Neuronal stem cell (in vitro differentiated cells): ENCODE measurements at regions not wholly inside any gene's neighbourhood (a gene's known extent, or its start where the extent isn't known, plus 50 kb on each side); places are given as distances from the start of the nearest gene placed in this dataset.

Experiments
- DNase-seq: peaks from one replicate; pipeline ENCODE4 v3.0.0-alpha.2; 2013; ENCODE audit warnings: low spot score
- H2AFZ ChIP-seq: one replicate; pipeline ENCODE4 v1.6.1; 2013; ENCODE audit warnings: mild to moderate bottlenecking, low read length, inconsistent platforms
- H2AK5ac ChIP-seq: 2 replicates; pipeline ENCODE4 v1.6.1; 2013; ENCODE audit warnings: low read depth, mild to moderate bottlenecking, inconsistent platforms, low read length, moderate library complexity, mixed read lengths
- H2BK120ac ChIP-seq: 2 replicates; pipeline ENCODE4 v1.6.1; 2013; ENCODE audit warnings: low read depth, mild to moderate bottlenecking, inconsistent platforms, low read length, moderate library complexity, mixed read lengths
- H2BK12ac ChIP-seq: one replicate; pipeline ENCODE4 v1.6.1; 2013; ENCODE audit warnings: low read length, inconsistent platforms
- H2BK15ac ChIP-seq: 2 replicates; pipeline ENCODE4 v1.6.1; 2013; ENCODE audit warnings: mild to moderate bottlenecking, low read length, inconsistent platforms, mixed read lengths
- H2BK5ac ChIP-seq: one replicate; pipeline ENCODE4 v1.6.1; 2013; ENCODE audit warnings: inconsistent platforms, mild to moderate bottlenecking, low read length, moderate library complexity
- H3K14ac ChIP-seq: one replicate; pipeline ENCODE4 v1.6.1; 2013; ENCODE audit warnings: low read length, inconsistent platforms
- H3K18ac ChIP-seq: 2 replicates; pipeline ENCODE4 v1.6.1; 2013; ENCODE audit warnings: low read length, inconsistent platforms
- H3K23ac ChIP-seq: 2 replicates; pipeline ENCODE4 v1.6.1; 2013; ENCODE audit warnings: low read depth, mild to moderate bottlenecking, mixed read lengths, low read length, inconsistent platforms; ENCODE audit not compliant: poor library complexity
- H3K27ac ChIP-seq: replicated peaks from 3 replicates; pipeline ENCODE4 v1.5.1; 2013; ENCODE audit warnings: low read length, inconsistent platforms
- H3K27me3 ChIP-seq, 3 experiments: 2 replicates each; pipeline ENCODE4 v1.6.1; 2013; ENCODE audit warnings: low read length in 3 of 3, mild to moderate bottlenecking in 2 of 3, inconsistent platforms in 1 of 3, low read depth in 1 of 3, mixed read lengths in 1 of 3, moderate library complexity in 1 of 3; ENCODE audit not compliant: control insufficient read depth in 3 of 3, insufficient read depth in 3 of 3
- H3K36me3 ChIP-seq, 2 donors: replicated peaks in 1 of 2; 2 replicates each; pipeline ENCODE4 v1.6.1; 2013; ENCODE audit warnings: low read length in 2 of 2; ENCODE audit not compliant: control insufficient read depth in 2 of 2, insufficient read depth in 2 of 2
- H3K4ac ChIP-seq: 2 replicates; pipeline ENCODE4 v1.6.1; 2013; ENCODE audit warnings: inconsistent platforms, mild to moderate bottlenecking, low read length, moderate library complexity
- H3K4me1 ChIP-seq, 2 donors: 1 replicate in 1 of 2; 2 replicates in 1 of 2; pipeline ENCODE4 v1.6.1; 2013; ENCODE audit warnings: low read length in 2 of 2, low read depth in 1 of 2; ENCODE audit not compliant: control insufficient read depth in 2 of 2, insufficient read depth in 1 of 2
- H3K4me2 ChIP-seq: one replicate; pipeline ENCODE4 v1.6.1; 2013; ENCODE audit warnings: mild to moderate bottlenecking, low read length, inconsistent platforms; ENCODE audit not compliant: insufficient read depth, poor library complexity, severe bottlenecking
- H3K4me3 ChIP-seq, 2 donors: 2 replicates each; pipeline ENCODE4 v1.5.1; 2013; ENCODE audit warnings: low read length in 2 of 2, mild to moderate bottlenecking in 2 of 2, inconsistent platforms in 1 of 2, moderate library complexity in 1 of 2
- H3K79me1 ChIP-seq: one replicate; pipeline ENCODE4 v1.6.1; 2013; ENCODE audit warnings: low read depth, mild to moderate bottlenecking, inconsistent platforms, low read length, moderate library complexity
- H3K9ac ChIP-seq: one replicate; pipeline ENCODE4 v1.6.1; 2013; ENCODE audit warnings: mild to moderate bottlenecking, low read depth, low read length, inconsistent platforms; ENCODE audit not compliant: poor library complexity
- H3K9me3 ChIP-seq, 2 donors: replicated peaks in 1 of 2; 2 replicates each; pipeline versions ENCODE3 to v1.6.1; 2013; ENCODE audit warnings: low read length in 2 of 2, mild to moderate bottlenecking in 2 of 2, inconsistent platforms in 1 of 2, low read depth in 1 of 2, mixed read lengths in 1 of 2, moderate library complexity in 1 of 2; ENCODE audit not compliant: control insufficient read depth in 2 of 2, insufficient read depth in 1 of 2
- H4K8ac ChIP-seq: one replicate; pipeline ENCODE4 v1.6.1; 2013; ENCODE audit warnings: low read depth, mild to moderate bottlenecking, inconsistent platforms, low read length, moderate library complexity
- H4K91ac ChIP-seq: one replicate; pipeline ENCODE4 v1.6.1; 2013; ENCODE audit warnings: low read length, low read depth, mild to moderate bottlenecking, inconsistent platforms; ENCODE audit not compliant: poor library complexity
- WGBS, 2 donors: extraction: QIAGEN DNeasy Blood & Tissue Kit; methylation state at CpG; one replicate each; pipeline ENCODE4 v1.1.7; 2013; ENCODE audit warnings: missing lambda C conversion rate in 2 of 2, mixed read lengths in 1 of 2; ENCODE audit not compliant: insufficient read length in 2 of 2, insufficient replicate concordance in 1 of 2; ENCODE audit errors: extremely low coverage in 2 of 2; 5-methylcytosine and 5-hydroxymethylcytosine counted together

DNA sequence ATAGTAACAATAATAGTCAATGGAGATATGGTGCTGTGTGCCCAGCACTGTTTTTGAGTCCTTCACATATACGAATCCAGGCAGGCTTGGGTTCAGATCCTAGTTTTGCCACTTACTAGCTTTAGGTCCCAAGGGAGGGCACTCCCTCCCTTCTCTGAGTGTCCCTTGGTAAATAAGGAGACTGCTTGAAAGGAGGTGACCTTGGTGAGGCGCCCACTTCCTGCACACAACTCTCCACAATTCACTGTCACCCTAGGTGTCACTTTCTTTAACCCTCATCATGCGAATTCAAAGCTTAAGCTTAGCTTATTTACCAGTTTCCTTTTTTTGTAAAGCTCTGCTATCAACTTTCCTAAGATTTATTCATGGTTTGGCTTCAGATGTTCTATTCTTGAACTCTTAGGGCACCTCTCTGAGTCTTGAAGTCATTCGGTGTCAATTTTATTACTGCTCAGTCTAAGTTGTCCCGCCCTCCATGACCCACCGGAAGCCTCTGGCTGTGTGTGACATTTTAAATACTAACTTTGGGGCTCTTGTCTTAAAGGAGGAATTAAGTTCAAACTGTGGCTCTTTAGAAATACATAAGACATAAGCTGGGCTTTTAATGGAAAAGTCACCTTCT is 170.7 kb upstream of the ZNF618 start:
- H4K91ac ChIP-seq: no peak overlapping the region

DNA sequence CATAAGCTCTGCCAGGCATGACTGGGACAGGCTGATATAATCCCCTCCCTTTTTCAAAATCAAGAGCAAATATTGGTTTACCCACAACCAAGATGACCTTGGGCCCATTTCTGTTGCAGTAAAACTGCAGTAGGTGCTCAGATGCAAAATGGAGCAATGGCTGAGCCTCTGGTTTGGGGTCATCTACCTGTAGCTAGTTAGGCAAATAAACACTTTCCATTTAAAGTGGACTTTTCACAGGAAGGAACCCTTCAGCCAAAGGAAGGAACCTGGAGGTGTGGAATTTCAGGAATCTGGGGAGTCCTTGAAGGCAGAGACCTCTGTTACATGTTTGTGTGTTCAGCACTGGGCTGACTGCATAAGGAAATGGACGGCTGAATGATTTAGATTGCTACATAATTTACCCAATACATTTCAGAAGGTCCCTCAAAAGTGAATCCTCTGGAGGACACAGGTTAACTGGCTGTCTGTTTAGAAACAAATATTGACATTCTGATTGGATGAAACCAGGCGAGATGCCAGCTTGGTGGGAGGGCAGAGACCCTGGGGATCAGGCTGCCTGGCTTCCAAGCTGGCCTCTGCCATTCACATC is 170.1 kb upstream of the ZNF618 start:
- no peak overlapping the region for H4K91ac ChIP-seq
- peaks cover 0 to 6% of the 10 kb centered on the region in 2 donors for H3K9me3 ChIP-seq
- H3K4me3 ChIP-seq: no peak overlapping the region
- H2BK15ac ChIP-seq: no peak overlapping the region
- no peak overlapping the region for H2BK5ac ChIP-seq
- H2BK120ac ChIP-seq: no peak overlapping the region
- no peak overlapping the region for H3K23ac ChIP-seq
- no peaks in the 10 kb centered on the region for H3K79me1 ChIP-seq
- no peak overlapping the region for H3K9ac ChIP-seq
- H2AK5ac ChIP-seq: no peak overlapping the region
- H2AFZ ChIP-seq: no peak overlapping the region
- H3K27ac ChIP-seq: no peak overlapping the region
- WGBS, 2 donors: no CpG with 5 or more reads among the region's 2 CpGs
- no peak overlapping the region for H3K4ac ChIP-seq
- H3K18ac ChIP-seq: no peak overlapping the region
- H3K36me3 ChIP-seq: no peaks in the 10 kb centered on the region
- no peak overlapping the region for H3K4me2 ChIP-seq
- no peak overlapping the region for H4K8ac ChIP-seq
- H3K14ac ChIP-seq: no peak overlapping the region
- H3K27me3 ChIP-seq: peaks cover 0 to 12% (median 0%) of the 10 kb centered on the region in 3 experiments
- DNase-seq: no peak
- H3K4me1 ChIP-seq: peaks cover 0 to 7% of the 10 kb centered on the region in 2 donors
- no peak overlapping the region for H2BK12ac ChIP-seq

More for the DNA sequence above, 170.7 kb upstream of the ZNF618 start:
- H3K4ac ChIP-seq: no peak overlapping the region
- H2BK12ac ChIP-seq: no peak overlapping the region
- H3K4me3 ChIP-seq: no peak overlapping the region
- H2BK120ac ChIP-seq: no peak overlapping the region
- peaks cover 0 to 7% of the 10 kb centered on the region in 2 donors for H3K4me1 ChIP-seq
- H3K79me1 ChIP-seq: no peaks in the 10 kb centered on the region
- H3K18ac ChIP-seq: no peak overlapping the region
- DNase-seq: no peak
- H3K27me3 ChIP-seq: peaks cover 0 to 16% (median 0%) of the 10 kb centered on the region in 3 experiments
- no peak overlapping the region for H3K14ac ChIP-seq
- H3K4me2 ChIP-seq: no peak overlapping the region
- H4K8ac ChIP-seq: no peak overlapping the region
- no CpG with 5 or more reads among the region's 6 CpGs for WGBS, 2 donors
- no peak overlapping the region for H2AFZ ChIP-seq
- no peak overlapping the region for H3K9ac ChIP-seq
- H2BK5ac ChIP-seq: no peak overlapping the region
- no peak overlapping the region for H2AK5ac ChIP-seq
- no peak overlapping the region for H3K27ac ChIP-seq
- H2BK15ac ChIP-seq: no peak overlapping the region
- peaks cover 0 to 6% of the 10 kb centered on the region in 2 donors for H3K9me3 ChIP-seq
- H3K36me3 ChIP-seq: no peaks in the 10 kb centered on the region
- no peak overlapping the region for H3K23ac ChIP-seq

DNA sequence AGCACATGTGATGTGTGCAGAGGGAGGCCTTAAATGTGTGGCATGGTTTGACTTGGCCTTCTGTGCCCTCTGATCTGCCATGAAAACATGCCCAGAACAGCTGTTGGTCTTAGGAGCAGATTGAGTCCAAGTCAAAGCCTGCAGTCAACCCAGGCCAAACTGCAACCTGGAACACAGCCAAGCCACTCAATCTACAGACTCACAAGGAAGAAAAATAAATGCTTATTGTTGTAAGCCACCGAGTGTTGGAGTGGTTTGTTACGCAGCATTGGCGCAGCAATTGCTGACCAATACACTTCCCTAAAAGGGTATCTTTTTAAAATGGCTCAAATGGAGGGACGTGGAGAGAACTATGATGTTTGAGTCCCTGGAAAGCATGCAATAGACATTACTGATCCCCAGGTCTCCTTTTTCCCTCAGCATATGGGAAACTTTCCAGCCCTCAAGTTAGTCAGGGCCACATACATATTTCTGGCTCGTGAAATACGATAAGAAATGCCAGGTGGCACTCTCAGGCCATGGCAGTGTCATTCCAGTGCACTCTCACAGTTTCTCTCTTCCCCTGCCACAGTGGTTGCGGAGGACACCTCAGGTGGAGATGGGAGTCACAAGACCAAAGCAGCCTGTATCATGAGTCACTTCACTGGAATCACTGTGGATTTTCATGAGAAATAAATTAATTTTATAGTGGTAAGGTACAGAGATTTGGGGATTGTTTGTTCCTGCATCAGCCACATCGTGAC is 168.0 kb upstream of the ZNF618 start:
- no CpG with 5 or more reads among the region's 8 CpGs for WGBS, 2 donors
- no peak overlapping the region for H2BK5ac ChIP-seq
- no peak overlapping the region for H2AK5ac ChIP-seq
- H2BK15ac ChIP-seq: no peak overlapping the region
- H2BK120ac ChIP-seq: no peak overlapping the region
- no peak overlapping the region for H2AFZ ChIP-seq
- H3K4me2 ChIP-seq: no peak overlapping the region
- H3K36me3 ChIP-seq: no peaks in the 10 kb centered on the region
- no peak overlapping the region for H3K4ac ChIP-seq
- no peak overlapping the region for H3K9ac ChIP-seq
- H3K79me1 ChIP-seq: no peaks in the 10 kb centered on the region
- no peak overlapping the region for H3K4me3 ChIP-seq
- DNase-seq: no peak
- no peak overlapping the region for H2BK12ac ChIP-seq
- no peaks in the 10 kb centered on the region for H3K27me3 ChIP-seq
- H3K4me1 ChIP-seq: peaks cover 0 to 1% of the 10 kb centered on the region in 2 donors
- H3K27ac ChIP-seq: no peak overlapping the region
- H3K18ac ChIP-seq: no peak overlapping the region
- H3K14ac ChIP-seq: no peak overlapping the region
- H4K8ac ChIP-seq: no peak overlapping the region
- H3K23ac ChIP-seq: no peak overlapping the region
- no peak overlapping the region for H4K91ac ChIP-seq
- H3K9me3 ChIP-seq: peaks cover 0 to 6% of the 10 kb centered on the region in 2 donors
